IMR-90 (cell line): ENCODE measurements at regions not wholly inside any gene's neighbourhood (a gene's known extent, or its start where the extent isn't known, plus 50 kb on each side); places are given as distances from the start of the nearest gene placed in this dataset.

ENCODE experiments used
- ATAC-seq: fragments of 200-7000 bp; cut with Tn5 transposase; 2 replicates; pipeline ENCODE4 v1.9.1; 2020; ENCODE audit warnings: low read depth, mild to moderate bottlenecking, moderate library complexity
- BruUV-seq: library from RNA; stranded (reverse); fragments of 400-500 nt; replicated peaks from 2 replicates; lab custom pipeline; 2021; lab: Mats Ljungman, UMichigan
- CTCF ChIA-PET: fragments of 300-600 bp; formaldehyde crosslinking; extraction: SDS; loops from one replicate; lab custom pipeline; 2021; ENCODE audit warnings: antibody characterized with exemption; lab: Yijun Ruan, JAX
- POLR2A ChIA-PET: fragments of 300-600 bp; sonication (Branson Sonifier 250); formaldehyde crosslinking; loops from one replicate; lab custom pipeline; 2022; ENCODE audit warnings: antibody characterized with exemption; ENCODE audit not compliant: unreplicated experiment; lab: Charles Lee
- DNase-seq: peaks from one replicate; pipeline ENCODE4 v3.0.0; 2013
- H2AFZ ChIP-seq: replicated peaks from 2 replicates; pipeline ENCODE3; 2013; ENCODE audit warnings: low read length, mild to moderate bottlenecking; ENCODE audit not compliant: poor library complexity
- H2AK5ac ChIP-seq: 2 replicates; pipeline ENCODE4 v1.6.1; 2013; ENCODE audit warnings: low read depth, low read length, inconsistent platforms
- H2AK9ac ChIP-seq: replicated peaks from 2 replicates; pipeline ENCODE3; 2013; ENCODE audit warnings: mild to moderate bottlenecking, low read depth, low read length, moderate library complexity; ENCODE audit not compliant: poor library complexity
- H2BK120ac ChIP-seq: 2 replicates; pipeline ENCODE4 v1.6.1; 2013; ENCODE audit warnings: low read depth, low read length, inconsistent platforms
- H2BK15ac ChIP-seq: 3 replicates; pipeline ENCODE4 v1.6.1; 2013; ENCODE audit warnings: low read depth, low read length, inconsistent platforms
- H2BK20ac ChIP-seq: 2 replicates; pipeline ENCODE4 v1.6.1; 2013; ENCODE audit warnings: low read depth, mild to moderate bottlenecking, inconsistent platforms, low read length, moderate library complexity
- H2BK5ac ChIP-seq: 2 replicates; pipeline ENCODE4 v1.6.1; 2013; ENCODE audit warnings: mild to moderate bottlenecking, low read depth, low read length, inconsistent platforms; ENCODE audit not compliant: poor library complexity, severe bottlenecking
- H3K14ac ChIP-seq: replicated peaks from 2 replicates; pipeline ENCODE4 v1.6.1; 2013; ENCODE audit warnings: low read depth, low read length, inconsistent platforms
- H3K18ac ChIP-seq: 2 replicates; pipeline ENCODE4 v1.6.1; 2013; ENCODE audit warnings: low read depth, low read length, control low read depth
- H3K23ac ChIP-seq: 2 replicates; pipeline ENCODE4 v1.6.1; 2013; ENCODE audit warnings: low read depth, low read length, inconsistent platforms
- H3K27ac ChIP-seq: 2 replicates; pipeline ENCODE4 v1.5.1; 2013; ENCODE audit warnings: mild to moderate bottlenecking, control low read depth, low read length; ENCODE audit not compliant: insufficient read depth
- H3K27me3 ChIP-seq: 2 replicates; pipeline ENCODE4 v1.6.1; 2013; ENCODE audit warnings: low read length; ENCODE audit not compliant: control insufficient read depth, insufficient read depth
- H3K36me3 ChIP-seq: 2 replicates; pipeline ENCODE4 v1.6.1; 2013; ENCODE audit warnings: low read length, mixed read lengths; ENCODE audit not compliant: control insufficient read depth, insufficient read depth
- H3K4ac ChIP-seq: 2 replicates; pipeline ENCODE4 v1.6.1; 2013; ENCODE audit warnings: low read depth, low read length, inconsistent platforms
- H3K4me1 ChIP-seq: 2 replicates; pipeline ENCODE4 v1.6.1; 2013; ENCODE audit warnings: low read length, mixed read lengths; ENCODE audit not compliant: control insufficient read depth, insufficient read depth
- H3K4me2 ChIP-seq: 2 replicates; pipeline ENCODE4 v1.6.1; 2013; ENCODE audit warnings: low read depth, mild to moderate bottlenecking, control low read depth, low read length, moderate library complexity
- H3K4me3 ChIP-seq: 2 replicates; pipeline ENCODE4 v1.5.1; 2013; ENCODE audit warnings: low read depth, mild to moderate bottlenecking, control low read depth, low read length, moderate library complexity; ENCODE audit not compliant: insufficient read depth
- H3K56ac ChIP-seq: 2 replicates; pipeline ENCODE4 v1.6.1; 2013; ENCODE audit warnings: low read length, inconsistent platforms; ENCODE audit not compliant: insufficient read depth; ENCODE audit errors: extremely low read depth
- H3K79me1 ChIP-seq, 2 experiments: 2 replicates each; pipeline ENCODE4 v1.6.1; 2013; ENCODE audit warnings: low read length in 2 of 2, inconsistent platforms in 1 of 2, low read depth in 1 of 2
- H3K9ac ChIP-seq: 2 replicates; pipeline ENCODE4 v1.6.1; 2013; ENCODE audit warnings: low read depth, low read length, control low read depth
- H3K9me1 ChIP-seq: 2 replicates; pipeline ENCODE4 v1.6.1; 2013; ENCODE audit warnings: low read length, inconsistent platforms; ENCODE audit not compliant: insufficient read depth
- H3K9me3 ChIP-seq: 2 replicates; pipeline ENCODE4 v1.6.1; 2013; ENCODE audit warnings: low read length; ENCODE audit not compliant: control insufficient read depth, insufficient read depth
- H4K20me1 ChIP-seq: 2 replicates; pipeline ENCODE4 v1.6.1; 2013; ENCODE audit warnings: low read length, inconsistent platforms; ENCODE audit not compliant: insufficient read depth
- H4K5ac ChIP-seq: 2 replicates; pipeline ENCODE4 v1.6.1; 2013; ENCODE audit warnings: mild to moderate bottlenecking, low read depth, low read length, control low read depth
- H4K8ac ChIP-seq, 2 experiments: 2 replicates each; pipeline ENCODE4 v1.6.1; 2013; ENCODE audit warnings: low read depth in 2 of 2, low read length in 2 of 2, control low read depth in 1 of 2, inconsistent platforms in 1 of 2
- H4K91ac ChIP-seq: 2 replicates; pipeline ENCODE4 v1.6.1; 2013; ENCODE audit warnings: low read depth, low read length, inconsistent platforms; ENCODE audit not compliant: insufficient read depth
- BHLHE40 ChIP-seq: fragments of 150-350 bp; IDR thresholded peaks from 2 replicates; pipeline ENCODE4 v1.6.1; 2016; ENCODE audit warnings: mild to moderate bottlenecking, low read depth, low read length
- CHD1 ChIP-seq: IDR thresholded peaks from 2 replicates; pipeline ENCODE4 v1.6.1; 2012; ENCODE audit warnings: low read depth, low read length, improper control_type of control experiment
- ELK1 ChIP-seq: fragments of 150-350 bp; IDR thresholded peaks from 2 replicates; pipeline ENCODE4 v1.6.1; 2016; ENCODE audit warnings: low read depth, mild to moderate bottlenecking, low read length, moderate library complexity, borderline replicate concordance
- FOS ChIP-seq: fragments of 150-350 bp; IDR thresholded peaks from 2 replicates; pipeline ENCODE4 v1.6.1; 2016; ENCODE audit warnings: low read depth, low read length
- MAZ ChIP-seq: IDR thresholded peaks from 2 replicates; pipeline ENCODE4 v1.6.1; 2012; ENCODE audit warnings: low read depth, mild to moderate bottlenecking, low read length, improper control_type of control experiment, moderate library complexity, borderline replicate concordance
- MXI1 ChIP-seq: IDR thresholded peaks from 2 replicates; pipeline ENCODE4 v1.6.1; 2012; ENCODE audit warnings: low read depth, mild to moderate bottlenecking, low read length, moderate library complexity, borderline replicate concordance
- NFE2L2 ChIP-seq: fragments of 150-350 bp; IDR thresholded peaks from 2 replicates; pipeline ENCODE4 v1.6.1; 2016; ENCODE audit warnings: low read depth, mild to moderate bottlenecking, low read length
- POLR2A ChIP-seq: IDR thresholded peaks from 2 replicates; pipeline ENCODE4 v1.6.1; 2012; ENCODE audit warnings: mild to moderate bottlenecking, low read depth, low read length
- RAD21 ChIP-seq: IDR thresholded peaks from 2 replicates; pipeline ENCODE4 v1.6.1; 2012; ENCODE audit warnings: low read length, improper control_type of control experiment
- RCOR1 ChIP-seq: IDR thresholded peaks from 2 replicates; pipeline ENCODE4 v1.6.1; 2012; ENCODE audit warnings: mild to moderate bottlenecking, low read length, improper control_type of control experiment; ENCODE audit not compliant: insufficient replicate concordance
- RFX5 ChIP-seq: IDR thresholded peaks from 2 replicates; pipeline ENCODE4 v1.8.0; 2012; ENCODE audit warnings: low read depth, mild to moderate bottlenecking, low read length, moderate library complexity
- SMC3 ChIP-seq: fragments of 150-350 bp; IDR thresholded peaks from 2 replicates; pipeline ENCODE4 v1.6.1; 2016; ENCODE audit warnings: low read depth, mild to moderate bottlenecking, antibody characterized with exemption, low read length, moderate library complexity
- USF2 ChIP-seq: fragments of 150-350 bp; IDR thresholded peaks from 2 replicates; pipeline ENCODE4 v1.6.1; 2017; ENCODE audit warnings: mild to moderate bottlenecking, antibody characterized with exemption, low read length, low read depth
- WGBS, 2 experiments: methylation state at CpG; one replicate each; pipeline versions ENCODE4 v1.1.5 to v1.1.7; 2013; ENCODE audit warnings: missing lambda C conversion rate in 2 of 2; ENCODE audit not compliant: insufficient read length in 1 of 2; ENCODE audit errors: extremely low coverage in 2 of 2; 5-methylcytosine and 5-hydroxymethylcytosine counted together
- dilution Hi-C: fragments of 300-500 bp; cut with HindIII; formaldehyde crosslinking; loops from one replicate; pipeline ENCODE4 v1.14.3; 2018; ENCODE audit warnings: low sequenced_read_pairs; ENCODE audit not compliant: unreplicated experiment
- in situ Hi-C: fragments of 300-500 bp; cut with MboI; formaldehyde crosslinking; loops from 3 replicates; pipeline ENCODE4 v1.14.3; 2019; ENCODE audit warnings: low sequenced_read_pairs, inconsistent platforms, mixed read lengths
- intact Hi-C: fragments of 100-400 bp; cut with micrococcal nuclease; formaldehyde crosslinking; loops from 2 replicates; pipeline ENCODE4 v1.10.0; 2022

DNA sequence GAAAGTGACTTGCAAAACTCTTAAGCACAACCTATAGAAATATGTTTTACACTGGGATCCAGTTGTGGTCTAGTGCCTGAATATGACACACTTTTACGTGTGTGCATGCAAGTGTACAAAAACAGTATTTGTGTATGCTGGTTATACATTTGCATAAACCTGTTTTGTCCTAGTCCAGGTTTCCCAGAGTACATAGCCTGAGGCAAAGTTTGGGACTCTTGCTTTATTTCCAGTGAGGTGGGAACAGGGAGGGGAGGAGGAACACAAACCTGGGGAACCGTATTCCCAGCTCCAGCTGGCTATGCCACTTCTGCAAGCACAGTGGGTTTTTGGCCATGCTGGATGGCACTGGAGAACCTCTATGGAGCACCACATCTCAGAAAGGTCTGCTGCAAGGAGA is 481.1 kb upstream of the HS6ST1 start:
- no peak overlapping the region for H3K4ac ChIP-seq
- no peaks in the 10 kb centered on the region for H4K20me1 ChIP-seq
- H4K5ac ChIP-seq = no peak overlapping the region
- no peak overlapping the region for H3K56ac ChIP-seq
- no peak overlapping the region for H2AFZ ChIP-seq
- ATAC-seq = no peak
- no peak overlapping the region for H4K91ac ChIP-seq
- no peak overlapping the region for H3K27ac ChIP-seq
- no peak overlapping the region for H2BK20ac ChIP-seq
- intact Hi-C loops = no loop called here
- WGBS, 2 experiments = 20% methylated on average over 1 of the region's 2 CpGs; no CpG with 5 or more reads in 1 of the 2 experiments
- TF ChIP-seq ELK1 (no peak), MXI1 (no peak), CHD1 (no peak), RCOR1 (no peak), BHLHE40 (no peak), POLR2A (no peak), MAZ (no peak), NFE2L2 (no peak), USF2 (no peak), FOS (no peak), SMC3 (no peak), RAD21 (no peak), RFX5 (no peak)
- no peak overlapping the region for H2BK5ac ChIP-seq
- no peaks in the 10 kb centered on the region for H3K9me1 ChIP-seq
- H3K23ac ChIP-seq = no peak overlapping the region
- no peak overlapping the region for H4K8ac ChIP-seq
- no peak overlapping the region for H3K4me3 ChIP-seq
- H3K4me2 ChIP-seq = no peak overlapping the region
- no peaks in the 10 kb centered on the region for H3K4me1 ChIP-seq
- POLR2A ChIA-PET = no interaction called here
- no peak overlapping the region for H3K9ac ChIP-seq
- in situ Hi-C loops = no loop called here
- no TSS peak for BruUV-seq
- H2BK120ac ChIP-seq = no peak overlapping the region
- H3K9me3 ChIP-seq = no peaks in the 10 kb centered on the region
- CTCF ChIA-PET = no interaction called here
- H3K79me1 ChIP-seq = no peaks in the 10 kb centered on the region
- DNase-seq = no peak
- no peaks in the 10 kb centered on the region for H3K36me3 ChIP-seq
- H2BK15ac ChIP-seq = no peak overlapping the region
- dilution Hi-C loops = no loop called here
- no peak overlapping the region for H2AK5ac ChIP-seq
- H2AK9ac ChIP-seq = no peak overlapping the region
- H3K14ac ChIP-seq = no peak overlapping the region
- no peaks in the 10 kb centered on the region; the same call in 1 of the 2 replicates for H3K27me3 ChIP-seq
- H3K18ac ChIP-seq = no peak overlapping the region
